K562 (cell line): ENCODE measurements at regions not wholly inside any gene's neighbourhood (a gene's known extent, or its start where the extent isn't known, plus 50 kb on each side); places are given as distances from the start of the nearest gene placed in this dataset.

ENCODE experiments used
- ATAC-seq: fragments of 200-7000 bp; cut with Tn5 transposase; 3 replicates; pipeline ENCODE4 v1.9.1; 2020; ENCODE audit warnings: moderate library complexity
- BruUV-seq: library from RNA; stranded (reverse); fragments of 400-500 nt; replicated peaks from 2 replicates; lab custom pipeline; 2021; lab: Mats Ljungman, UMichigan
- CTCF ChIA-PET: fragments of 300-600 bp; formaldehyde crosslinking; extraction: SDS; loops from one replicate; lab custom pipeline; 2021; ENCODE audit warnings: low intra/inter-chr PET ratio; lab: Yijun Ruan, JAX
- POLR2A ChIA-PET: fragments of 300-600, 350-650 bp; sonication (Branson Sonifier 250); formaldehyde crosslinking; extraction: SDS; loops from one replicate; lab custom pipeline; 2021; ENCODE audit warnings: antibody characterized with exemption, inconsistent platforms; lab: Yijun Ruan, JAX
- DNase-seq, 4 experiments: peaks; one replicate each; pipeline versions ENCODE4 v3.0.0 to v3.0.0-alpha.2; 2011 to 2018; ENCODE audit warnings: low spot score in 3 of 4, mixed read lengths in 3 of 4; ENCODE audit errors: extremely low read depth in 1 of 4
- FAIRE-seq: peaks from 2 replicates; lab custom pipeline; 2011; peaks lifted over from hg19 to GRCh38; lab: Jason Lieb, UNC
- H2AFZ ChIP-seq: 2 replicates; pipeline ENCODE4 v1.6.0; 2011; ENCODE audit warnings: low read depth, low read length, control low read depth, inconsistent platforms
- H3K27ac ChIP-seq: fragments of 200-600 bp; 3 replicates; pipeline ENCODE4 v1.8.0; 2011; ENCODE audit warnings: low read depth, mild to moderate bottlenecking, control low read depth, inconsistent platforms, low read length, moderate library complexity, mixed read lengths; ENCODE audit errors: extremely low read depth
- H3K27me3 ChIP-seq, 2 experiments: fragments of 300-600 bp in 1 of 2; 2 replicates in 1 of 2; 3 replicates in 1 of 2; pipeline versions ENCODE4 v1.6.0 to v1.8.0; 2011; ENCODE audit warnings: inconsistent platforms in 2 of 2, low read length in 2 of 2, mild to moderate bottlenecking in 1 of 2, mixed read lengths in 1 of 2, moderate library complexity in 1 of 2; ENCODE audit not compliant: control insufficient read depth in 2 of 2, insufficient read depth in 2 of 2
- H3K36me3 ChIP-seq: fragments of 300-600 bp; 3 replicates; pipeline ENCODE4 v1.8.0; 2011; ENCODE audit warnings: mild to moderate bottlenecking, low read length, inconsistent platforms; ENCODE audit not compliant: control insufficient read depth, insufficient read depth
- H3K4me1 ChIP-seq, 2 experiments: fragments of 200-600 bp in 1 of 2; replicated peaks in 1 of 2; 2 replicates in 1 of 2; 3 replicates in 1 of 2; pipeline versions ENCODE4 v1.5.1 to v1.8.0; 2011; ENCODE audit warnings: inconsistent platforms in 2 of 2, low read length in 2 of 2, mild to moderate bottlenecking in 1 of 2, mixed read lengths in 1 of 2, moderate library complexity in 1 of 2; ENCODE audit not compliant: control insufficient read depth in 2 of 2, insufficient read depth in 2 of 2
- H3K4me2 ChIP-seq: 2 replicates; pipeline ENCODE4 v1.6.1; 2011; ENCODE audit warnings: low read length, control low read depth, inconsistent platforms, mixed read lengths; ENCODE audit not compliant: insufficient read depth
- H3K4me3 ChIP-seq: fragments of 200-600 bp; sonication (generic), shearing (Covaris generic); 2 replicates; pipeline ENCODE4 v1.5.1; 2016; ENCODE audit warnings: control low read depth, inconsistent platforms
- H3K79me2 ChIP-seq: fragments of 200-600 bp; 3 replicates; pipeline ENCODE4 v1.8.0; 2011; ENCODE audit warnings: low read length, inconsistent platforms; ENCODE audit not compliant: control insufficient read depth, insufficient read depth
- H3K9ac ChIP-seq, 2 experiments: 2 replicates each; pipeline versions ENCODE4 v1.6.0 to v1.6.1; 2011; ENCODE audit warnings: low read depth in 2 of 2, low read length in 2 of 2, control low read depth in 1 of 2, inconsistent platforms in 1 of 2, mild to moderate bottlenecking in 1 of 2, mixed read lengths in 1 of 2; ENCODE audit not compliant: insufficient read depth in 1 of 2
- H3K9me1 ChIP-seq: one replicate; pipeline ENCODE4 v1.6.0; 2011; ENCODE audit warnings: inconsistent platforms, mild to moderate bottlenecking, low read length, moderate library complexity; ENCODE audit not compliant: control insufficient read depth, insufficient read depth
- H3K9me3 ChIP-seq: replicated peaks from 2 replicates; pipeline ENCODE4 v1.5.1; 2011; ENCODE audit warnings: low read depth, low read length, inconsistent platforms; ENCODE audit not compliant: control insufficient read depth, insufficient read depth
- H4K20me1 ChIP-seq: replicated peaks from 2 replicates; pipeline ENCODE4 v1.6.1; 2011; ENCODE audit warnings: low read length, inconsistent platforms, mixed read lengths; ENCODE audit not compliant: control insufficient read depth, insufficient read depth
- DACH1 ChIP-seq: fragments of 450-650 bp; IDR thresholded peaks from 2 replicates; pipeline ENCODE4 v1.6.1; 2018; ENCODE audit not compliant: partially characterized antibody
- HDGF ChIP-seq: fragments of 450-650 bp; IDR thresholded peaks from 2 replicates; pipeline ENCODE4 v1.6.1; 2016
- HNRNPUL1 ChIP-seq: fragments of 200-400 bp; formaldehyde crosslinking; IDR thresholded peaks from 2 replicates; pipeline ENCODE4 v1.6.1; 2017; ENCODE audit warnings: low read length
- MAFG ChIP-seq: fragments of 450-650 bp; conservative IDR thresholded peaks from 2 replicates; pipeline ENCODE4 v1.6.1; 2016; ENCODE audit warnings: missing genetic modification characterization, missing compliant biosample characterization
- MAZ ChIP-seq, 2 experiments: fragments of 450-650 bp in 1 of 2; sonication (generic) in 1 of 2; formaldehyde crosslinking; IDR thresholded peaks in 1 of 2; conservative IDR thresholded peaks in 1 of 2; 2 replicates each; pipeline versions ENCODE4 v1.4.0 to v1.5.0; 2020; ENCODE audit warnings: mild to moderate bottlenecking in 1 of 2, missing genetic modification reagents in 1 of 2
- MCM3 ChIP-seq: fragments of 450-650 bp; IDR thresholded peaks from 2 replicates; pipeline ENCODE4 v1.6.1; 2016
- ZFP36 ChIP-seq: fragments of 150-350 bp; IDR thresholded peaks from 2 replicates; pipeline ENCODE4 v1.6.1; 2018; ENCODE audit warnings: low read length, low read depth; ENCODE audit not compliant: partially characterized antibody
- ZKSCAN3 ChIP-seq: fragments of 250-450 bp; sonication (Bioruptor Pico); IDR thresholded peaks from 2 replicates; pipeline ENCODE4 v1.4.0; 2020
- ZNF282 ChIP-seq: sonication (generic); formaldehyde crosslinking; IDR thresholded peaks from 2 replicates; pipeline ENCODE4 v1.8.1; 2023; ENCODE audit warnings: missing genetic modification reagents
- WGBS: fragments of 100-300 bp; shearing (Covaris generic); methylation state at CpG from one replicate; pipeline ENCODE4 v1.1.6; 2016; ENCODE audit warnings: low coverage, mixed read lengths; ENCODE audit not compliant: insufficient coverage; ENCODE audit errors: missing lambda C conversion rate; 5-methylcytosine and 5-hydroxymethylcytosine counted together
- in situ Hi-C: fragments of 300-500 bp; cut with MboI; formaldehyde crosslinking; loops from 4 replicates; pipeline ENCODE4 v1.15.0; 2018; ENCODE audit warnings: inconsistent platforms, mixed read lengths
- intact Hi-C: fragments of 100-400 bp; cut with micrococcal nuclease; formaldehyde crosslinking; loops from 2 replicates; pipeline ENCODE4 v1.14.2; 2022
- TF ChIP-seq, protein P1 (sequence below): fragments of 450-650 bp; IDR thresholded peaks from 2 replicates; pipeline ENCODE4 v1.7.1; 2018; ENCODE audit warnings: mild to moderate bottlenecking, low read depth; ENCODE audit not compliant: partially characterized antibody
- TF ChIP-seq, protein P2 (sequence below): fragments of 250-450 bp; sonication (Bioruptor Pico); IDR thresholded peaks from 2 replicates; pipeline ENCODE4 v1.8.0; 2022; ENCODE audit warnings: inconsistent platforms
- TF ChIP-seq, protein P3 (sequence below): fragments of 250-450 bp; sonication (Bioruptor Pico); IDR thresholded peaks from 2 replicates; pipeline ENCODE4 v1.8.0; 2022; ENCODE audit warnings: moderate library complexity, mild to moderate bottlenecking, inconsistent platforms
- TF ChIP-seq, protein P4 (sequence below): fragments of 250-450 bp; sonication (Bioruptor Pico); IDR thresholded peaks from 2 replicates; pipeline ENCODE4 v1.4.0; 2020; ENCODE audit warnings: mild to moderate bottlenecking, moderate library complexity, borderline replicate concordance

DNA sequence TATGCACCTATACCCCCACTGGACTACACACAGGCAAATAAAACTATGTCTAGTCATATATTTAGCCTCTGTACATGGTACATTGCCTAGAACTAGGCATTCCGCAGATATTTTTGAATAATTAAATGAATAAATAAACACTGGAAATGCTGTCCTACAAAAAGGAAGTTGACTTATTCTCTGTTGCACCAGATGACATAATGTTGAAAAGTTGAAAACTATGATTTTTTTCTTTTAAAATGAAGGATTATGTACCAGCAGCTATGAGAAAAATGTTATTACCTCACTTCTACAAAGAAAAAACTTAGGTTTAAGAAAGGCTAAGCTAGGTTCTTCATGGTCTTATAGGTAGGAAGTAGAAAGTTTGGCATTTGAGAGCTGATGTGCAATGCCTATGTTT, 856.6 kb downstream of the METTL15 start (continued):
- TF ChIP-seq, protein P1, sequence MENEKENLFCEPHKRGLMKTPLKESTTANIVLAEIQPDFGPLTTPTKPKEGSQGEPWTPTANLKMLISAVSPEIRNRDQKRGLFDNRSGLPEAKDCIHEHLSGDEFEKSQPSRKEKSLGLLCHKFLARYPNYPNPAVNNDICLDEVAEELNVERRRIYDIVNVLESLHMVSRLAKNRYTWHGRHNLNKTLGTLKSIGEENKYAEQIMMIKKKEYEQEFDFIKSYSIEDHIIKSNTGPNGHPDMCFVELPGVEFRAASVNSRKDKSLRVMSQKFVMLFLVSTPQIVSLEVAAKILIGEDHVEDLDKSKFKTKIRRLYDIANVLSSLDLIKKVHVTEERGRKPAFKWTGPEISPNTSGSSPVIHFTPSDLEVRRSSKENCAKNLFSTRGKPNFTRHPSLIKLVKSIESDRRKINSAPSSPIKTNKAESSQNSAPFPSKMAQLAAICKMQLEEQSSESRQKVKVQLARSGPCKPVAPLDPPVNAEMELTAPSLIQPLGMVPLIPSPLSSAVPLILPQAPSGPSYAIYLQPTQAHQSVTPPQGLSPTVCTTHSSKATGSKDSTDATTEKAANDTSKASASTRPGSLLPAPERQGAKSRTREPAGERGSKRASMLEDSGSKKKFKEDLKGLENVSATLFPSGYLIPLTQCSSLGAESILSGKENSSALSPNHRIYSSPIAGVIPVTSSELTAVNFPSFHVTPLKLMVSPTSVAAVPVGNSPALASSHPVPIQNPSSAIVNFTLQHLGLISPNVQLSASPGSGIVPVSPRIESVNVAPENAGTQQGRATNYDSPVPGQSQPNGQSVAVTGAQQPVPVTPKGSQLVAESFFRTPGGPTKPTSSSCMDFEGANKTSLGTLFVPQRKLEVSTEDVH, result no peak
- TF ChIP-seq, protein P2, sequence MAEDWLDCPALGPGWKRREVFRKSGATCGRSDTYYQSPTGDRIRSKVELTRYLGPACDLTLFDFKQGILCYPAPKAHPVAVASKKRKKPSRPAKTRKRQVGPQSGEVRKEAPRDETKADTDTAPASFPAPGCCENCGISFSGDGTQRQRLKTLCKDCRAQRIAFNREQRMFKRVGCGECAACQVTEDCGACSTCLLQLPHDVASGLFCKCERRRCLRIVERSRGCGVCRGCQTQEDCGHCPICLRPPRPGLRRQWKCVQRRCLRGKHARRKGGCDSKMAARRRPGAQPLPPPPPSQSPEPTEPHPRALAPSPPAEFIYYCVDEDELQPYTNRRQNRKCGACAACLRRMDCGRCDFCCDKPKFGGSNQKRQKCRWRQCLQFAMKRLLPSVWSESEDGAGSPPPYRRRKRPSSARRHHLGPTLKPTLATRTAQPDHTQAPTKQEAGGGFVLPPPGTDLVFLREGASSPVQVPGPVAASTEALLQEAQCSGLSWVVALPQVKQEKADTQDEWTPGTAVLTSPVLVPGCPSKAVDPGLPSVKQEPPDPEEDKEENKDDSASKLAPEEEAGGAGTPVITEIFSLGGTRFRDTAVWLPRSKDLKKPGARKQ (CRISPR knock-in tag), result no peak

DNA sequence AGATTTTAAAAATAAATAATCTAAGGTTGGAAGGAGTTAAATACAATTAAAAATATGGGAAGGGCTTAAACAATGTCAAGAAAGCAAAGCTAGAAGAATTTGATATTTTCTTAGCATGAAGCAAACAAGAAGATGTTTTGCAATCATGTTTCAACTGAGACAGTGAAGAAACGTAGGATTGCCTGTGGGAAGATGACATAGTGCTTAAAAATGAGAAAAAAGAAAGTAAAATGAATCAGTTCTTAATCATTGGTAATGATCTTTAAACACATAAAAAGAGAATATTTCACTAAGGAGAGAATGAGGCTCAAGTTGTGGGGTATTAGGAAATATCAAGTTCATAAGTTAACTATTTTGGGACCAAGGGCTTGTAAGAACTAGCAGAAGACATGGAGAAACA, 855.0 kb downstream of the METTL15 start:
- intact Hi-C loops, result no loop called here
- POLR2A ChIA-PET, result no interaction called here
- BruUV-seq, result no TSS peak
- WGBS, result 0% methylated on average over 1 of the region's 1 CpG
- Histone ChIP-seq H3K9ac (no peak overlapping the region), H3K27me3 (no peaks in the 10 kb centered on the region), H3K9me1 (no peaks in the 10 kb centered on the region), H3K4me1 (no peaks in the 10 kb centered on the region), H3K79me2 (no peaks in the 10 kb centered on the region), H2AFZ (no peak overlapping the region), H3K4me2 (no peak overlapping the region), H4K20me1 (no peaks in the 10 kb centered on the region), H3K9me3 (no peaks in the 10 kb centered on the region; the same call in 1 of the 2 replicates), H3K4me3 (no peak overlapping the region), H3K36me3 (no peaks in the 10 kb centered on the region), H3K27ac (no peak overlapping the region)
- in situ Hi-C loops, result no loop called here
- DNase-seq, result no peak
- CTCF ChIA-PET, result no interaction called here
- FAIRE-seq, result no peak
- no peak for ATAC-seq
- no peak for TF ChIP-seq HNRNPUL1
- TF ChIP-seq HDGF, result no peak
- no peak for TF ChIP-seq MAZ (CRISPR knock-in tag; conservative IDR thresholded peaks at IDR 0.05 in 1 of 2, IDR thresholded peaks at IDR 0.05 in 1 of 2)
- no peak for TF ChIP-seq ZKSCAN3 (CRISPR knock-in tag)
- TF ChIP-seq MAFG (tag), result no peak
- TF ChIP-seq MCM3, result no peak
- TF ChIP-seq, protein P3, sequence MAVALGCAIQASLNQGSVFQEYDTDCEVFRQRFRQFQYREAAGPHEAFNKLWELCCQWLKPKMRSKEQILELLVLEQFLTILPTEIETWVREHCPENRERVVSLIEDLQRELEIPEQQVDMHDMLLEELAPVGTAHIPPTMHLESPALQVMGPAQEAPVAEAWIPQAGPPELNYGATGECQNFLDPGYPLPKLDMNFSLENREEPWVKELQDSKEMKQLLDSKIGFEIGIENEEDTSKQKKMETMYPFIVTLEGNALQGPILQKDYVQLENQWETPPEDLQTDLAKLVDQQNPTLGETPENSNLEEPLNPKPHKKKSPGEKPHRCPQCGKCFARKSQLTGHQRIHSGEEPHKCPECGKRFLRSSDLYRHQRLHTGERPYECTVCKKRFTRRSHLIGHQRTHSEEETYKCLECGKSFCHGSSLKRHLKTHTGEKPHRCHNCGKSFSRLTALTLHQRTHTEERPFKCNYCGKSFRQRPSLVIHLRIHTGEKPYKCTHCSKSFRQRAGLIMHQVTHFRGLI (CRISPR knock-in tag), result no peak
- TF ChIP-seq, protein P4, sequence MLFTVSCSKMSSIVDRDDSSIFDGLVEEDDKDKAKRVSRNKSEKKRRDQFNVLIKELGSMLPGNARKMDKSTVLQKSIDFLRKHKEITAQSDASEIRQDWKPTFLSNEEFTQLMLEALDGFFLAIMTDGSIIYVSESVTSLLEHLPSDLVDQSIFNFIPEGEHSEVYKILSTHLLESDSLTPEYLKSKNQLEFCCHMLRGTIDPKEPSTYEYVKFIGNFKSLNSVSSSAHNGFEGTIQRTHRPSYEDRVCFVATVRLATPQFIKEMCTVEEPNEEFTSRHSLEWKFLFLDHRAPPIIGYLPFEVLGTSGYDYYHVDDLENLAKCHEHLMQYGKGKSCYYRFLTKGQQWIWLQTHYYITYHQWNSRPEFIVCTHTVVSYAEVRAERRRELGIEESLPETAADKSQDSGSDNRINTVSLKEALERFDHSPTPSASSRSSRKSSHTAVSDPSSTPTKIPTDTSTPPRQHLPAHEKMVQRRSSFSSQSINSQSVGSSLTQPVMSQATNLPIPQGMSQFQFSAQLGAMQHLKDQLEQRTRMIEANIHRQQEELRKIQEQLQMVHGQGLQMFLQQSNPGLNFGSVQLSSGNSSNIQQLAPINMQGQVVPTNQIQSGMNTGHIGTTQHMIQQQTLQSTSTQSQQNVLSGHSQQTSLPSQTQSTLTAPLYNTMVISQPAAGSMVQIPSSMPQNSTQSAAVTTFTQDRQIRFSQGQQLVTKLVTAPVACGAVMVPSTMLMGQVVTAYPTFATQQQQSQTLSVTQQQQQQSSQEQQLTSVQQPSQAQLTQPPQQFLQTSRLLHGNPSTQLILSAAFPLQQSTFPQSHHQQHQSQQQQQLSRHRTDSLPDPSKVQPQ (CRISPR knock-in tag), result no peak
- no peak for TF ChIP-seq ZFP36
- TF ChIP-seq DACH1, result no peak
- TF ChIP-seq ZNF282 (CRISPR knock-in tag), result no peak
